ENCODE measurements at regions not wholly inside any gene's neighbourhood (a gene's known extent, or its start where the extent isn't known, plus 50 kb on each side); places are given as distances from the start of the nearest gene placed in this dataset.

- no peak for DNase-seq
- Histone ChIP-seq H3K9me2 (no peaks in the 10 kb centered on the region), H3K36me3 (replicated peaks in 1 of 2; ENCODE audit: control insufficient read depth in 1 of 2, insufficient read depth in 2 of 2, low read length in 1 of 2) (no peaks in the 10 kb centered on the region), H3K4me1 (ENCODE audit: control insufficient read depth in 1 of 2, insufficient read depth in 2 of 2, low read depth in 1 of 2, low read length in 1 of 2) (peaks cover 0 to 5% of the 10 kb centered on the region in 2 experiments; a peak in 1 of 4 replicates), H4K20me1 (ENCODE audit: insufficient read depth) (no peaks in the 10 kb centered on the region), H2AFZ (ENCODE audit: low read depth) (no peak overlapping the region), H3K9ac (no peak overlapping the region), H3F3A (replicated peaks; ENCODE audit: insufficient read depth) (no peaks in the 10 kb centered on the region), H3K9me3 (no peaks in the 10 kb centered on the region), H3K79me2 (ENCODE audit: insufficient read depth) (no peaks in the 10 kb centered on the region), H3K27ac (ENCODE audit: low read depth in 2 of 2, low read length in 1 of 2) (no peak overlapping the region), H3K27me3 (ENCODE audit: insufficient read depth) (no peaks in the 10 kb centered on the region), H3K4me2 (no peak overlapping the region), H3K4me3 (ENCODE audit: low read depth in 2 of 2, low read length in 1 of 2) (no peak overlapping the region)
- POLR2A ChIA-PET = no interaction called here
- TF ChIP-seq JUND (IDR thresholded peaks at IDR 0.05) = no peak
- TF ChIP-seq MEF2A (IDR thresholded peaks at IDR 0.05; ENCODE audit: borderline replicate concordance, low read depth) = no peak
- no peak for TF ChIP-seq ZBTB33 (IDR thresholded peaks at IDR 0.05; ENCODE audit: borderline replicate concordance, low read depth)
- TF ChIP-seq CHD2 (IDR thresholded peaks at IDR 0.05; ENCODE audit: low read length, partially characterized antibody) = no peak
- TF ChIP-seq TCF12 (IDR thresholded peaks at IDR 0.05) = no peak
- no peak for TF ChIP-seq GATA2 (CRISPR knock-in tag; IDR thresholded peaks at IDR 0.05)
- TF ChIP-seq MAX (IDR thresholded peaks at IDR 0.05; ENCODE audit: low read depth) = no peak
- TF ChIP-seq IRF3 (IDR thresholded peaks at IDR 0.05; ENCODE audit: low read depth, low read length) = no peak
- TF ChIP-seq EZH2phosphoT487 (IDR thresholded peaks at IDR 0.05; ENCODE audit: borderline replicate concordance, low read depth) = no peak
- TF ChIP-seq RCOR1 (IDR thresholded peaks at IDR 0.05; ENCODE audit: low read length) = no peak
- no peak for TF ChIP-seq REST (IDR thresholded peaks at IDR 0.05; ENCODE audit: low read depth, low read length)
- no peak for TF ChIP-seq EP300 (IDR thresholded peaks at IDR 0.05; ENCODE audit: borderline replicate concordance in 1 of 2, low read depth in 1 of 2, low read length in 1 of 2)
- TF ChIP-seq USF2 (IDR thresholded peaks at IDR 0.05; ENCODE audit: borderline replicate concordance, low read depth, low read length) = no peak
- TF ChIP-seq FOSL2 (IDR thresholded peaks at IDR 0.05; ENCODE audit: borderline replicate concordance, low read depth) = no peak
- no peak for TF ChIP-seq GABPA (IDR thresholded peaks at IDR 0.05; ENCODE audit: low read depth)
- no peak for TF ChIP-seq RAD21 (IDR thresholded peaks at IDR 0.05; ENCODE audit: low read length)
- no peak for TF ChIP-seq POLR2AphosphoS5 (IDR thresholded peaks at IDR 0.05; ENCODE audit: low read depth, low read length)
- no peak for TF ChIP-seq ELF1 (IDR thresholded peaks at IDR 0.05)
- no peak for TF ChIP-seq PBX3 (IDR thresholded peaks at IDR 0.05)
- no peak for TF ChIP-seq RXRA (IDR thresholded peaks at IDR 0.05; ENCODE audit: borderline replicate concordance, low read depth)
- WGBS (ENCODE audit: low lambda C conversion rate) = 61% methylated on average over 3 of the region's 3 CpGs
- CTCF ChIA-PET = no interaction called here
These were observed 416.3 kb upstream of the SLIT2 start for GRCh38 chr4:19835429-19835828.

Measured in SK-N-SH (cell line).